CD4-positive, alpha-beta T cell treated with Interferon alpha-2 for 1 hour (primary cell): ENCODE measurements at regions not wholly inside any gene's neighbourhood (a gene's known extent, or its start where the extent isn't known, plus 50 kb on each side); places are given as distances from the start of the nearest gene placed in this dataset.
"Not testable (repeated sequence)": the region's sequence is repeated elsewhere in the genome, so short reads cannot be mapped to it uniquely, and the experiment has no call there.

Experiments
- DNase-seq, 2 donors: peaks; one replicate each; pipeline ENCODE4 v3.0.0-alpha.2; 2020 to 2022

DNA sequence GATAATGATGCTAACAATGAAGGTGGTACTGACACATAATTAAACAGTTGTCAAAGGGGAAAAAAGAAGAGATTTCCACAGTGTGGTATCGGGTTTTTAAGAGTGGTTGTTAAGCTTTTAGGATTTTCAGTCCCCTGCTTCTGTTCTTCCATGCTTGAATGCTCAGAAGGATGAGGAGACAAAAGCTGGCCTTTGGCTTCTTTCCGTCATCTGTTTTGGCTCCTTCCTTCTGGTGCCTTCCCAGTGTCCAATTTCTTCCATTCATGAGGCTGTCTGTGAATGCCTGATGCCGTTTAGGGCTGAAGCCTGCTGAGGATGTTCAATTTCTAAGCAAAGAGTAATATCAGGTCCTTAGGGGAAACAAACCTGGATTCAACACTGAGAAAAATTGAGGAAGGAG, 179.6 kb upstream of the GLRA1 start:
- DNase-seq: no peak

DNA sequence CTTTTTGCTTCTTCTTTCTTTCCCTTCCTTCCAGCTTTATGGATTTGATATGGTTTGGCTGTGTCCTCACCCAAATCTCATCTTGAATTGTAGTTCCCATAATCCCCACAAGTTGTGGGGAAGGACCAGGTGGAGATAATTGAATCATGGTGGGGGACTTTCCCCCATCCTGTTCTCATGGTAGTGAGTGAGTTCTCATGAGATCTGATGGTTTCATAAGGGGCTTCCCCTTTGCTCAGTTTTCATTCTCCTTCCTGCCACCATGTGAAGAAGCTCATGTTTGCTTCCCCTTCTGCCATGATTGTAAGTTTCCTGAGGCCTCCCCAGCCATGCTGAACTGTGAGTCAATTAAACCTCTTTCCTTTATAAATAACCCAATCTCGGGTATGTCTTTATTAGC, 178.3 kb upstream of the GLRA1 start:
- DNase-seq: not testable (repeated sequence)

DNA sequence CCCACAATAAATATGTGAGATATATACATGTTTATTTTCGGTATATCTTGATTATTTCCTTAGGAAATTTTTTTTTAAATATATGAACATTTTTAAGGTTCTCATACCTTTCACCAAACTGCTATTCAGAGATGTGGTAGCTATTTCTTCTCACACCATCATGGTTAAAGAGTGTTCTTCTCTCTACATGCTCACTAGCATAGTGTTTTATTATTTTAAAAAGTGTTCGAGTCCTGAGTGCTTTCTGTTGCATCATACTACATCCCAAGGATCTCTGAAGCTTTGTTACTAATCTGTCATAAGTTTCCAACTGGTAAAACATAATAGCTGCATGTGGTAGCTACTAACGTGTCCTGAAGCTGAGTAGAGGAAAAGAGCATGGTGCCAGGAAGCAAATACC, 177.4 kb upstream of the GLRA1 start:
- DNase-seq: no peak

DNA sequence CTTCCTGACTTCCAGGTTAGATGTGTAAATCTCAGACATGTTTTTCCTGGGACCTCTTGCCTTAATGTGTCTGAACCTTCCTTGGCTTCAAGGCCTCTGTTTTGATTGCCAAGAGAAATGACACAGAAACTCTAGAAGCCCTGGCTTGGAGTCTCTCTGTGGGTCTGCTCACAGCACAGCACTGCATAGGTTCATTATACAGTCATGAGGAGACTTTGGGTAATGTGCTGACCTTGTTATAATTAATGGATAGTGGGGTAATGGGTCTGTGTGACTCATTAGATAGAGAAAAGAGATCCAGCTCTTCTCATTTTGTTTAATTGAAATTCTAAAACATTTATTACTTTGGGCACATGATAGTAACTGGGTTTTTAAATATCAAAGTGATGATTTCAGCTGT, 175.8 kb upstream of the GLRA1 start:
- no peak for DNase-seq

DNA sequence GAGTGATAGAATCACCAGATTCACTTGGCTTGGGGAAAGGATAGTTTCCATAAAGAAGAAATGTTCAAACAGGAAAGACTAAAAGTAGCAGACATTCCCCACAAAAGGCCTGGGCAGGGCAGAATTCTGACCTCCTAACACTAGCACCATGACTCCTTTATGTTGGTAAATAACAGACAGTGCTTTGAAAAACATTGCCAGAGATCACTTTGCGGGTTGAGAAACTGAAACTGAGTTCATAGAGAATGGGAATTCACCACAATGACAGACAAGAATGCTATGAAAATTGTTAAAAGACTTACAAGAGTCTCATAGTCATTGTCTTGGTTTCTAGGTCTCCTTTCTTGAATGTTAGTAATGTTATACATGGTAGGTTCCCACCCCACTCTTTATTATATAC, 172.5 kb upstream of the GLRA1 start:
- no peak for DNase-seq

DNA sequence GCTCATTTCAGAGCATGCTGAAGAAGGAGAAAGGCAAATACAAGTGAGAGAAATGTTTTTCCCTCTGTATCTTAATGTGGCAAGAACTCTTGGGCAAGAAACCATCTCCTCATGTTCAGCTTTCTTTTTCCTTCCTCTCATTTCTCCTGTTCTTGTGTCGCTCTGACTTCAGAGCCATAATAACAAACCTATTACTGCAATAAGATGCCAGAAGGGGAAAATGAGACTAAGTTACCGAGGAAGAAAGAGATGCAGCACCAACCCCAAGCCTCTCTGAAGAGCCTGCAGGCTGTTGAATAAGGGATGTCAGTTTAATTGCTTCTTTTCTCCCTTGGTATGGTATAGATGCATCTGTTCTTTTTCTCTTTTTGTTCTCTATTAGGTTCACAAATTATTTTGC, 170.1 kb upstream of the GLRA1 start:
- DNase-seq: no peak

DNA sequence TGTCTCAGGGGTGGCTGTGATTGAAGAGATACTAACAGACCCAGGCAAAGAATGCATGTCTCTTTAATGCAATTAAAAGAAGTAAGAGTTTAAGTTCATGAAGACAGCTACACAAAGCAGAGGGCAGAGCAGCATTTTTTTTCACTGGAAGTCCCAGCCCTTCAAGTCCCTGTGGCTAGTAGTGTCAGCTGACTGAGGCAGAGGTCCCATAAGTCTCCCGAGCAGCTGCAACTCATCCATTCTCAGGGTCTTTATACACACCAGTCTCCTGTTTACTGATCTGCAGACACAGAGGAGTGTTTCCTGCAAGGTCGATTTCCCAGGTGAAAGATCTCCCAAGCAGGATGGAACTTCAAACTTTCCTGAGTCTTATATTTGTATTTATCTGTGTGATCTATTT, 169.4 kb upstream of the GLRA1 start:
- no peak for DNase-seq

DNA sequence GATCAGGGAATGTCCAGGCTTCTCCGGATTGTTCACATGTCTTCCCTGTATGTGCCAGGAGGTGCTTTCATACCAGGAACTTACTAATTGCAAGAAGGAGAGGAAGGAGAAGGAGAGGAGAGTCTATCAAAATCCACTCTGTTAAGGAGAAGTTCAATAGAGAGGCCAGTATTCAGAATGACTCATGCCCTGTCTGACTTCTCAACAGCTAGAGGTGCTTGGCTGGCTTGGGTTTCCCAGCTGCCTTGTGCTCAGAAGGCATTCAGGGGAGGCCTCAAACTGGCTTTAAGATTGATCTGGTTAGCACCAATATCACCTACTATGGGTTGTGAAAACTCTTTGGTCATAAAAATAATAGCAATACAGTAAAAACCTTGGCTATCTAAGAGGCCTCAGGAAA, 167.9 kb upstream of the GLRA1 start:
- no peak for DNase-seq

DNA sequence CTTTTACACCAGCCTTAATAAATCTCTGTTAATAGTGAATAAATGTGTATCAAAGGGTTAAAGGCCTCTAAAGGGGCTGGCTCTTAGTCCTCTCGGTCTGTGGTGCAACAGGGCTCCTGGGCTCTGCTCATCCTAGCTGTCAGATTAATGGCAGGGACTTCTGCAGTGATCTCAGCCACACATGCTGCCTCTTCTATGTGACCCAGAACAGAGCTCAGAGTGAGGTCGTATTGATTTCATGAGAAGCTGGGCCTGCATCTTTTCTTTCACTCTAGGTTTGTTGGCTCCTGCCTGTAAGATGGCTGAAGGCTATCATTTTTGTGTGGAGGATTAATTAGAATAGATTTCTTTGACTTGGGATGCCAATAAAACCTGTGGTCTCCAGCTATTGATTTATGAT, 165.0 kb upstream of the GLRA1 start:
- DNase-seq: no peak

DNA sequence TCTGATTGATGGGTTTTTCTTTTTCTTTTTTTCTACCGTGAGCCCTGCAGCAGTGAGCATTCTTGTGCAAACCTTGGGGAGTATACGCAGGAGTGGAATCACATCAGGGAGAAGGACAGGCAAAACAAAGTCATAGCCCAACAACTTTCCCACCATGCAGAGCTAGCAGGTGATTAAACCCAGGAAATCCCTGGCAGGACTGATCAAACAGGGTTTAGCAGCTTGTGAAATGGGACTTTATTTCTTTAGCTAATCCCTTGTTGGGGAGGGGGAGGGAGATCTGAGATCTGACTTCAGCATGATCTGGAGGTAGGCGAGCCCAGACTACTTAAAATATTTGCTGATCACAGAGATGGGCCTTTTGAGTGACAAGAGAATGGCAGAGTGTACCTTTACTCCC, 162.0 kb upstream of the GLRA1 start:
- no peak for DNase-seq

DNA sequence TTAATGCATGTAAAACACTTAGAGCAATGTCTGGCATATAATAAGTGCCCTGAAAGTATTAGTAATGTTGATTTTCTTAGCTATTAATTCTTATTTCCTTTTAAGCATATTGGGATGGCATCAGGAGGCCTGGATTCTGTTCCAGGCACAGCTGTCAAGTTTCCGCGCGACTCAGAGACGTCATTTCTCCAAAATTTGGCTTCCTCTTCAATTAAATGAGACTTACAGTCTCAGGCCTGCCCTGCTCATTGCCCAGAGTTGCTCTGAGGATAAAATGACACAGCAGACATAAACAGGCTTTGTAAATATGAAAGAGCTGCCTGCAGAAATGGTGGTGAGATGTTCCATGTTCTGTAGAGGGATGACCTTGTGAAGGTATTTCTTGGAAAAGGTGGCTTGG, 159.8 kb upstream of the GLRA1 start:
- DNase-seq: no peak

DNA sequence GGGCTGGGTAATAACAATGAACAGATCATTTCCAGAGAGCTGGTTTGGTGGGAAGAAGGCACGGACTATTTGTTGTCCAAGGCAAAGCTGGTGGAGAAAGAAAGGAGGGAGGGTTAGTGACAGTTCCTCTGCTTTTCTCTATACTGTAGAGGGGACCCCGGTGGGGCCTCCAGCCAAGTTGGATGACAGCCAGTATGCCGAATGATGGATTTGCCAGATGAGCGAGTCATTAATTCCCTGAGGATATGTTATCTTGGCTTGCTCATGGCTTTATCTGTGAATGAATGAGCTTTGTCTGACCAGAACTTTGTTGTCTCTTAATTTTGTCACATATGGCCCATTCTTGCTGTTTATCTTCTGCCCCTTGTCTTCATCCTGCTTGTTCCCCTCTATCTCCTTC, 158.6 kb upstream of the GLRA1 start:
- DNase-seq: no peak

DNA sequence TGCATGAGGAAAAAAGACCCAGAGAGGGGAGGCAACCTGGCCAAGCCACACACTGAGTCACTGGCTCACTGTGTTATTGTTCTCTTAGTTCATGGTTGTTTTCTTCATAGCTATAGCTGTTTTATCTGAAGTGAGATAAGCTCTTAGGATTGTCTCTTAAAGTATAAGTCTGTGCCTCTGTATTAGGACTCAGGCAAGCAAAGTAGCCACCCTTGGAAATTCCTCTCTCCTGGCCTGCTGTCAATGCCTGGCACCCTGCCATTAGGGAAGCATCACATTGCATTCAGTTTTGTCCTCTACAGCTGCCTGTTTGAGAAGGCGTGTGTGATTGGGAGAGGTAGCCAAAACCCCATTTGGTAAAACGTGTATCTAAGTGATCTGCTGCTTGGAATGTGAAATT, 147.4 kb upstream of the GLRA1 start:
- DNase-seq: no peak

DNA sequence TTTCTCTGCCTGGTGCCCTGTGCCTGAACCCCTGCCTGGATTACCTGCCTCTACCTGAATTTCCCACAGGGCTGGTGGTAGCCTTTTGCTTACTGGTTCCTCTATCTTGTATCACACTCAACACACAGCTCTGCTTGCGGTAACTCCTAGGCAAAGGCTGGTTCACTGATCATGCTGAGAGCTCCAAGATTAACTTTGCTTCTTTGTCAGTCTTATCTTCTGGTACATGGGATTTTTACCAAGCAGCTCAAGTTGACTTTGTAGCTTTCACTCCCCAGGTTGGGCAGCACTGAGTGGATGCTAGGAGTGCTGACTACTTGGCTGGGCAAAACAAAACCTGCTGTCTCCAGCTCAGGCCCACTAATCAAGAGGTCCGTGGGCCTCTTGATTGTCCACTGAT, 145.9 kb upstream of the GLRA1 start:
- DNase-seq: no peak

DNA sequence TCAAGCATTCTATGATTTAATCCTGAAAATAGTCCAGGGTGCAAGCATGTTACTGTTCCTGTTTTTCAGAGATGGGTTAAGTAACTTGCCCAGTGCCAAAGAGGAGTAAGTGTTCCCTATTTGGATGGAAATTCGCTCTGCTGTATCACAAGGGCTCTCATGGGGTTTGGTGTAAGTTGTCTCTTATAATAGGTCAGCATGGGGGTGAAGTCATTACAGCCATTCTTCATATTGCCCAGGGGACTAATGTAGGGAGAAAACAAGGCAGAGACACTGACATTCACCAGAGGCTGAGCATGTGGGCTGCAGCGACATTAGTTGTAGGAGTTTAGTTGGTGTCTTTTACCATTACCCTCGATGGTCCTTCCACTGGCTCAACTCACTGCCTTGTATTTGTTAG, 142.1 kb upstream of the GLRA1 start:
- no peak for DNase-seq

DNA sequence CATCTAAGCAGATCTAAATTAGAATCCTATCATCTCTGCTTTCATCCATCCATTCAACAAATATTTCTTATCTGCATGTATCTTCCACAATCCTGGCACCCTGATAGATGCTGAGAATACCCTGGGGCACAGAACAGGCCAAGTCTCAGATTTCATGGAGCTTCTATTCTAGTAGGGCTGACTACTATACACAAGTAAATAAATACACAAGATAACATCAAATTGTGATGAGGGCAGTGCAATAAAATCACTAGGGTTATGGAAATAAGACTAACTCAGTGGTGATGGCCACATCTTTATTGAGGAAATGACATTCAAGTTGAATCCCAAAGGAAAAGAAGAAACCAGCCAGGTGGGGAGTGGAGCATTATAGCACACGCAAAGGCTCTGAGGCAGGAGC, 138.4 kb upstream of the GLRA1 start:
- DNase-seq: no peak

DNA sequence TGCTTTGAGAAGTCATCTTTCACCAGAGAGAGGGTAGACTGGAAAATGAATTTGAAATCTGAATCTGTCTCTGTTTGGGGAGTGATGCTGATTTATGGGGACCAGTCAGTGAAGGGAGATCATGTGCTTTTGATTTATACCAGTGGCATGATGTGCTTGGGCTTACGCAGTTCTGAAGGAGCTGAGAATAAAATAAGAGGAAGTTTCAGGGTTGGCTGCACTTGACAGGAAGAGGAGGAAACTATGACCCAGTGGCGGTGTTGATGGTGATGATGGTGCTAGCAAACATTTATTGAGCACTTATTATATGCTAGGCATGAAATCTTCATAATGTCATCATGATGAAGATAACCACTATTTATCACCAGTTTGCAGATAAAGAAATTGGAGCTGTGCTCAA, 136.4 kb upstream of the GLRA1 start:
- no peak for DNase-seq

DNA sequence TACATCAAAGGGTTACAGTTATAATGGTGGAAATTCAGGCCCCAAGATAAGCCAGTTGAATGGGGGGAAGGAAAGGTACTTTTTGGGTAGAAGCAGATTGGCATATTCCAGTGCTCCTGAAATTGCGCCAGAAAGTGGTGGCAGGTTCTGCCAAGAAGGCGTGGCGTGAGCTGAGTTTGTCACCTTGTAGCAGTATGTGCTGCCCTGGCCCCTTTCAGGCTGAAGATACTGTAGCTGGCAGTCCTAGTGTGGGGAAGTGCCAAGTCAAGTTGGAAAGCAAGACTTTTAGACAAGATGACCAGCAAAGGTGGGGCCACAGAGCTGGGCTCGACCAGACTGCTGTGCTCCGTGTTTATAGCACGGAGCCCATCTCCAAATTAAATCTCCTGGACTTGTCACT, 133.6 kb upstream of the GLRA1 start:
- DNase-seq: no peak

DNA sequence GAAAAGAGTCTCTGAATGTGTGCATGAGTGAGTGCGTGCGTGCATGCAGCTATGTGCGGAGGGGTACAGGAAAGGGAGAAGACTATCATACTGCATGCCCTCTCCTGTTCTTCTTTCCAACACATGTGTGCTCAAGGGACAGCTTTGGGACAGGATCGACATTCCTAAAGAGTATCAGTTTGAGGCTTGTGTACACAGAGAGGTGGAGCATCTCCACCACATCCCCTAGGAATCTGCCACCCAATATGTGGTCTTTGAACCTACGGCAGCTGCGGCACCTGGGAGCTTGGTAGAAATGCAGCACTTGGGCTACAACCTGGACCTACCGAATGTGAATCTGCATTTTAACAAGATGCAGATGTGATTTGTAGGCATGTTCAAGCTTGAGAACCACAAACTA, 132.3 kb upstream of the GLRA1 start:
- DNase-seq: no peak

DNA sequence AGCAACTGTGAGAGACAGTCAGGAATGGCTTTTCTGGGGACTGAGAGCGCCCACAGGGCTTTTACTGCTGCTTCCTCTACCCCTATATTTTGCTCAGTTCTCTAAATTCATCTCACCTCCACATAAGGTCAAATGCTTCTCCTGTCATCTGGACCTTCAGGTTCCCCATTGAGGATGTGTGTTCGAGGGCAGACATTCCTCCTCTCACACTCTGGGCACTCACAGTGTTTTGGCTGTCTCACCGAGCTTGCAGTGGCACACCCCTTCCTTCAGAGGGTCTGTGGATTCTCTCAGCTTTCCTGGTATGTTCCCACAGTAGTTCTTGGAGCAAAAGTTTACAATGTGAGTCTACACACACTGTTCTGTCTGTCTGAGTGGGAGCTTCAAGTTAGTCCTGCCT, 127.8 kb upstream of the GLRA1 start:
- no peak for DNase-seq

DNA sequence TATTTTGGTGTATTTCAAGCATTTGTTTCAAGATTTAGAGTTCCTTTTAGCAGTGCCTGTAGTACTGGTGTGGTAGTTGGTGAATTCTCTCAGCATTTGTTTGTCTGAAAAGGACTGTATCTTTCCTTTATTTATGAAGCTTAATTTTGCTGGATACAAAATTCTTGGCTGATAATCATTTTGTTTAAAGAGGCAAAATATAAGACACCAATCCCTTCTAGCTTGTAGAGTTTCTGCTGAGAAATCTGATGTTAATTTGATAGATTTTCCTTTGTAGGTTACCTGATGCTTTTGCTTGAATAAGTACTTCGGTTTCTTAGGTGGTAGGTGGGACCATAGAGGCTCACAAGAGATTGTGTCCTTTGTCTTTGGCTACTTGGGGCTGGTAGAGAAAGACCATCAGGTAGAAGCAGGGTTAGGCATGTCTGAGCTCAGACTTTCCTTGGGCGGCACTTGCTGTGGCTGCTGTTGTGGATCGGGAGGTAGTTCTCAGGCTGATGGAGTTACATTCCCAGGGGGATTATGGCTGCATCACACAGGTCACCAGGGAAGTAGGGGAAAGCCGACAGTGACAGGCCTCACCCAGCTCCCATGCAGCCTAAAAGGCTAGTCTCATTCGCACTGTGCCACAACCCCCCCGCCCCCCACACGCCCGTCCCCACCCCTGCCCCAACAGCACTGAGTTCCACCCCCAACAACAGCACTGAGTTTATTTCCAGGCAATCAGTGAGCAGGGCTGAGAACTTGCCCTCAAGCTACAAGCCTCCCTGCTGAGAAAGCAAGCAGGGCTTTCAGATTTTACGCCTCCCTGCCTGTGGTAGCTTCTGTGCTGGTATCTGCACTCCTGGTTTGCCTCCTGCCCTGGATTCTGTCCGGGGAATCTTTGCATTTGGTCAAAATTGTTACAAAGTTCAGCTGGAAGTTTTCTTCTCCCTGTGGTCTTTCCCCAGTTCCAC, 127.1 kb upstream of the GLRA1 start:
- DNase-seq: no peak

DNA sequence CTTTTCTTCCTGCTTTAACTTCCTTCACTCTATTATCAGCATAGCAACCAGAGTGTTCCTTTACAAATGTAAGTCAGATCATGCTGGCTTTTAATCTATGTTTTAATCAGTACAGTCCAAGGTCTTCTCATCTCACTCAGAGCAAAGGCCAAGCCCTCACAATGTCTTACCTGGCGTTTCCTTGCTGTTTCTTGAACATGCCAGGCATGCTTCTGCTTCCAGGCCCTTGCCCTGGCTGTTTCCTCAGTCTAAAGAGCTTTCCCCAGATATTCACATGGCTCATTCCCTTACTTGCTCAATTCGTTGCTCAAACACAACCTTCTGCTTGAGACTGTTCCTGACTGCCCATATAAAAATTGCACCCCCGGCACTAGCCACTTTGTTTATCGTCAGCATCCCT, 121.7 kb upstream of the GLRA1 start:
- DNase-seq: no peak

DNA sequence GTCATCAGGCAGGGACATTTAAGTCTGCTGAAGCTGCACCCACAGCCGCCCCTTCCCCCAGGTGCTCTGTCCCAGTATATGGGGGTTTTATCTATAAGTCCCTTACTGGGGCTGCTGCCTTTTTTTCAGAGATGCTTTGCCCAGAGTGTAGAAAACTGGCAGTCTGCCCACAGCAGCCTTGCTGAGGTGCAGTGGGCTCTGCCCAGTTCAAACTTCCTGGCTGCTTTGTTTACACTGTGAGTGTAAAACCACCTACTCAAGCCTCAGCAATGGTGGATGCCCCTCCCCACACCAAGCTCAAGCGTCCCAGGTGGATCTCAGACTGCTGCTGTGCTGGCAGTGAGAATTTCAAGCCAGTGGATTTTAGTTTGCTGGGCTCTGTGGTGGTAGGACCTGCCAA, 114.2 kb upstream of the GLRA1 start:
- DNase-seq: peak in 1 of 2 donors; percentile 42

DNA sequence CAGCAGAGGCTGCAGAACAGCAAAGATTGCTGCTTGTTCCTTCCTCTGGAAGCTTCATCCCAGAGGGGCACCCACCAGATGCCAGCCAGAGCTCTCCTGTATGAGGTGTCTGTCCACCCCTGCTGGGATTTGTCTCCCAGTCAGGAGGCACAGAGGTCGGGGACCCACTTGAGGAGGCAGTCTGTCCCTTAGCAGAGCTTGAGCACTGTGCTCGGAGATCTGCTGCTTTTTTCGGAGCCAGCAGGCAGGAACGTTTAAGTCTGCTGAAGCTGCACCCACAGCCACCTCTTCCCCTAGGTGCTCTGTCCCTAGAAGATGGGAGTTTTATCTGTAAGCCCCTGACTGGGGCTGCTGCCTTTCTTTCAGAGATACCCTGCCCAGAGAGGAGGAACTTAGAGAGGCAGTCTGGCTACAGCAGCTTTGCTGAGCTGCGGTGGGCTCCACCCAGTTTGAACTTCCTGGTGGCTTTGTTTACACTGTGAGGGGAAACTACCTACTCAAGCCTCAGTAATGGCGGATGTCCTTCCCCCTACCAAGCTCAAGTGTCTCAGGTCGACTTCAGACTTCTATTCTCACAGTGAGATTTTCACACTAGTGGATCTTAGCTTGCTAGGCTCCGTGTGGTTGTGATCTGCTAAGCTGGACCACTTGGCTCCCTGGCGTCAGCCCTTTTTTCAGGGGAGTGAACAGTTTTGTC, 101.8 kb upstream of the GLRA1 start:
- DNase-seq: peak; percentile 38 to 70

DNA sequence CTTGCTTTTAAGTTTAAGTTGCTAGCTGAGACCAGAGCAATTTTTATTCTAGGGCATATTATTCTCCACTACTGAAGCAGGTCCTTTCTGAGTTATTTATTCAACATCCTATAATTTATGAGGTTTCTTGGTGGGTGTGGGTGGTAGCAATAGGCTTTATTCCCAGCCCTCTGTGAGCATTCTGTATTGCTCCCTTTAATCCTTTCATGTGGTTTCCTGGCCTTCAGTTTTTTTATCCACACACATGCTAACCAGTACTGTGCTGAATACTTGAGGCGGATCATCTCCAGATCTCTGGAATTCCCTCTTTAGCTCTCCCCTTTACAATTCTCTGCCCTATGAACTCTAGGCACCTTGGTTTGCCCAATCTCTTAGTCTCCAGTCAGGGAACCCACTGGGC, 91.8 kb upstream of the GLRA1 start:
- no peak for DNase-seq
